DND-41 (cell line): ENCODE measurements at regions not wholly inside any gene's neighbourhood (a gene's known extent, or its start where the extent isn't known, plus 50 kb on each side); places are given as distances from the start of the nearest gene placed in this dataset.

ENCODE experiments used
- ATAC-seq: fragments of 200-7000 bp; cut with Tn5 transposase; 3 replicates; pipeline ENCODE4 v1.9.1; 2021; ENCODE audit warnings: low read depth; ENCODE audit not compliant: insufficient read depth
- DNase-seq: peaks from one replicate; pipeline ENCODE4 v3.0.0-alpha.2; 2020
- H2AFZ ChIP-seq: 2 replicates; pipeline ENCODE4 v1.6.0; 2012; ENCODE audit warnings: low read depth, low read length
- H3K27ac ChIP-seq: 2 replicates; pipeline ENCODE4 v1.5.1; 2012; ENCODE audit warnings: low read length, inconsistent platforms
- H3K27me3 ChIP-seq: fragments of 200-600 bp; sonication (generic); 2 replicates; pipeline ENCODE4 v1.6.0; 2012; ENCODE audit warnings: low read length, mild to moderate bottlenecking, inconsistent platforms; ENCODE audit not compliant: insufficient read depth, poor library complexity
- H3K36me3 ChIP-seq: 2 replicates; pipeline ENCODE4 v1.5.1; 2012; ENCODE audit warnings: low read length, inconsistent platforms; ENCODE audit not compliant: insufficient read depth
- H3K4me1 ChIP-seq: 2 replicates; pipeline ENCODE4 v1.5.1; 2012; ENCODE audit warnings: mild to moderate bottlenecking, low read length; ENCODE audit not compliant: insufficient read depth
- H3K4me2 ChIP-seq: 2 replicates; pipeline ENCODE4 v1.6.0; 2012; ENCODE audit warnings: mild to moderate bottlenecking, moderate library complexity, low read length, inconsistent platforms; ENCODE audit not compliant: insufficient read depth
- H3K4me3 ChIP-seq, 2 experiments: fragments of 200-600 bp in 1 of 2; shearing (Covaris generic) in 1 of 2; 2 replicates each; pipeline ENCODE4 v1.5.1; 2012 to 2016; ENCODE audit warnings: inconsistent platforms in 2 of 2, low read length in 2 of 2, mild to moderate bottlenecking in 2 of 2, low read depth in 1 of 2, moderate library complexity in 1 of 2
- H3K79me2 ChIP-seq: 2 replicates; pipeline ENCODE4 v1.6.0; 2012; ENCODE audit warnings: low read length, inconsistent platforms; ENCODE audit not compliant: insufficient read depth
- H3K9ac ChIP-seq: 2 replicates; pipeline ENCODE4 v1.6.0; 2012; ENCODE audit warnings: low read depth, mild to moderate bottlenecking, inconsistent platforms, low read length, moderate library complexity
- H3K9me3 ChIP-seq: 2 replicates; pipeline ENCODE4 v1.5.1; 2012; ENCODE audit warnings: low read length, moderate library complexity, mild to moderate bottlenecking, inconsistent platforms; ENCODE audit not compliant: insufficient read depth, severe bottlenecking
- H4K20me1 ChIP-seq: 2 replicates; pipeline ENCODE4 v1.6.0; 2012; ENCODE audit warnings: low read length; ENCODE audit not compliant: insufficient read depth
- CTCF ChIP-seq: IDR thresholded peaks from 2 replicates; pipeline ENCODE4 v1.5.1; 2012; ENCODE audit warnings: borderline replicate concordance, low read length, moderate library complexity, mild to moderate bottlenecking; ENCODE audit not compliant: poor library complexity, severe bottlenecking; ENCODE audit errors: extremely low read depth
- EZH2 ChIP-seq: IDR thresholded peaks from 3 replicates; pipeline ENCODE4 v1.6.1; 2012; ENCODE audit warnings: borderline replicate concordance, low read depth, mild to moderate bottlenecking, moderate library complexity, low read length, inconsistent platforms; ENCODE audit not compliant: severe bottlenecking

DNA sequence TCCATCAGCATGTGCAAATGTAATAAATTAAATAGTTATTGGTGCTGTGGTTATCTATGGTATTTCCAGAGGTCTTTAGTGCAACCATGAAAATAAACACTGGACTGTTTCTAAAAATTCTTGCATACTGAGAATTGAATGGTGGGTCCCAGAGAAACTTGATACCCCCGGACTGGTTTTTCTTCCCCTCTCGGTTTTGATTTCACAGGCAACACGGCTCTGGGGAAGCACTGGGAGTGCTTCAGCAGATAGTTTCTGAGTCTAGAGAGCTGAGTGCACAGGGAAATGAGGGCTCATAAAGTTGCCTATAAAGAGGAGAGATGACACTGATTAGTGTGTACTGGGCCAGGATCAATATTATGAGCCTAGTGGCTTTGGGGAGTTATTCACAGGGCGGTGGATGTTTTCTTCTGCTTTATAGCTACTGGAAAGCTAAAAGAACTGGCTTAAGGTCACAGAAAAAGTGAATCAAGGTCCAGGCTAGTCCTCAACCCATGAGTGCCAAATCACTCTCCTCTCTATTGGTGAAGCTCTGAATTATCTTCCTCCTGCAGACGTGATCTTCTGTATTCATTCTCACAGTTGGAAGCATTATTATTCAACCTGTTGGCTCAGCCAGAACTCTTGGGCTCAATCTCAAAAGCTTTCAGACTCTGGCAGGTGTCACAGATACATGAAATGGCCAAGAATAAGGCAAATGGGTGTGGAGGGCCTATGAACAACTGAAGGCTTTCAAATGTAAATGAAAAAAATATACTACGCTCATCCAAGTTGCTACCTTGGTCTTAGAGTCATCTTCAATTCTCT, 170.2 kb upstream of the HMHB1 start:
- Histone ChIP-seq H2AFZ (no peak overlapping the region), H3K9ac (no peak overlapping the region), H3K4me1 (peaks cover 13% of the 10 kb centered on the region; the same call in 1 of the 2 replicates), H3K36me3 (no peaks in the 10 kb centered on the region), H3K4me2 (no peak overlapping the region), H3K9me3 (no peaks in the 10 kb centered on the region), H4K20me1 (no peaks in the 10 kb centered on the region), H3K27ac (no peak overlapping the region), H3K79me2 (no peaks in the 10 kb centered on the region), H3K27me3 (no peaks in the 10 kb centered on the region), H3K4me3 (no peak overlapping the region)
- TF ChIP-seq EZH2 (no peak), CTCF (no peak)
- no peak for ATAC-seq
- no peak for DNase-seq

DNA sequence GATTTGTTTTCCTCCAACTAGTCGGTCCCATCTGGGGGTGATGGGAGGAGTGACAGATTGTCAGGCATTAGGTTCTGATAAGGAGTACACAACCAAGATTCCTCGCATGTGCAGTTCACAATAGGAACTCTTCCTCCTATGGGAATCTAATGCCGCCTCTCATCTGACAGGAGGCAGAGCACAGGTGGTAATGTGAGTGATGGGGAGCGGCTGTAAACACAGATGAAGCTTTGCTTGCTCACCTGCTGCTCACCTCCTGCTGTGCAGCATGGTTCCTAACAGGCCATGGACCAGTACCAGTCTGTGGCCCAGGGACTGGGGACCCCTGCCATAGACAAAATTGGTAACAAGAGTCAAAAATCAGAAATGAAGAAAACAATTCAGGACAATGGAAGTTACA, 173.3 kb upstream of the HMHB1 start:
- Histone ChIP-seq H3K27me3 (no peaks in the 10 kb centered on the region), H3K27ac (no peak overlapping the region), H4K20me1 (no peaks in the 10 kb centered on the region), H3K4me3 (no peak overlapping the region), H3K9me3 (no peaks in the 10 kb centered on the region), H3K4me1 (peaks cover 16% of the 10 kb centered on the region; the same call in 1 of the 2 replicates), H3K4me2 (no peak overlapping the region), H2AFZ (no peak overlapping the region), H3K79me2 (no peaks in the 10 kb centered on the region), H3K36me3 (no peaks in the 10 kb centered on the region), H3K9ac (no peak overlapping the region)
- DNase-seq (no peak), ATAC-seq (no peak)
- TF ChIP-seq CTCF (no peak), EZH2 (no peak)

- Histone ChIP-seq H3K4me2 (no peak overlapping the region), H3K9me3 (no peaks in the 10 kb centered on the region)
These were observed 174.9 kb upstream of the HMHB1 start for GRCh38 chr5:143636931-143637528.

More at GRCh38 chr5:143636931-143637528, 174.9 kb upstream of the HMHB1 start:
- Histone ChIP-seq H3K9ac (no peak overlapping the region), H3K36me3 (no peaks in the 10 kb centered on the region), H2AFZ (no peak overlapping the region), H4K20me1 (no peaks in the 10 kb centered on the region), H3K27ac (no peak overlapping the region), H3K4me1 (peaks cover 23% of the 10 kb centered on the region; the same call in 1 of the 2 replicates), H3K27me3 (no peaks in the 10 kb centered on the region), H3K4me3 (no peak overlapping the region), H3K79me2 (no peaks in the 10 kb centered on the region)
- DNase-seq (no peak), ATAC-seq (no peak)
- no peak for TF ChIP-seq EZH2
- TF ChIP-seq CTCF = no peak
